NCI-H748 (cell line): ENCODE measurements at regions not wholly inside any gene's neighbourhood (a gene's known extent, or its start where the extent isn't known, plus 50 kb on each side); places are given as distances from the start of the nearest gene placed in this dataset.

Experiments
- DNase-seq: peaks from one replicate; lab custom pipeline; 2025; ENCODE audit not compliant: unreplicated experiment; lab: John Stamatoyannopoulos, UW

DNA sequence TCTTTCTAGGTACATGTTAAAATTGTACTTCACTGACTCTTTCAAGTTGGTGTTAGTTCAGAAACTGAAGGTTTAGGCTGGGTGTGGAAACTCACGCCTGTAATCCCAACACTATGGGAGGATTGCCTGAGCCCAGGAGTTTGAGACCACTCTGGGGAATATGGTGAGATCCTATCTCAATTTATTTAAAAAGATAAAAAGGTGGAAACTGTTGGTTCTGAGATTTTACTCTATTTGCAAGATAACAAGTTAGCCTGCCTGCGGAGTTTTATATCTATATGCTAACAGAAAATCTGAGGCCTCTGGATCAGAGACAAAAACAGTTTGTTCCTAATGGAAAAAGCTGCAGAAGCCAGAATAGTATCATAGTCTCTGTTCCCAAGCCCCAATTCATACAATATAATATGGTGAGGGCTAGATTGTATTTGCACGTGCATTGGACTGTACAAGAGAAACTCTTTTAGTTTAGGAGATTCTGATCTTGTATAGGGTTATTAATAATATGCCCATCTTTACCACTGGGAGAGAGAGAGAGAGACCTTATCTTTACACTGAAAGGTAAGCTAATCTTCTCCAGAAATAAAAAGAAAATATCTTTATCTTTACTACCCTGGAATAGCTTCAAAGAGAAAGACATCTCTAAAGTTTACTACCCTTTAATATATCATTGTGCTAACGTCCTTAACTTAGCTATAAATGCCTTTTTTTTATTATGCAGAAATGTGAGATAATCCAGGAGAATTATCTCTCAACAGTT lies 1267.6 kb downstream of the OTOL1 start:
- no peak for DNase-seq

DNA sequence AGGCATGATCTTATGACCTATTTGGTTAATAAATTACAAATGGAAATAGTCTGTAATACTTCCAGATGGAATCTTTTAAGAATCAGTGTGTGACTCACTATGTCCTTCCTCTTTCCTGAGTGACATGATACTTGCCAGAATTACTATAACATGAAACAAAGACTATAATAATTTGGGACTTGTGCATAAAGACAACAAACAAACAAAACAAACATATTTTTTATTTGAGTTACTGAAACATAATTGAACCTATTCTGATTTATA lies 1268.1 kb downstream of the OTOL1 start:
- no peak for DNase-seq

DNA sequence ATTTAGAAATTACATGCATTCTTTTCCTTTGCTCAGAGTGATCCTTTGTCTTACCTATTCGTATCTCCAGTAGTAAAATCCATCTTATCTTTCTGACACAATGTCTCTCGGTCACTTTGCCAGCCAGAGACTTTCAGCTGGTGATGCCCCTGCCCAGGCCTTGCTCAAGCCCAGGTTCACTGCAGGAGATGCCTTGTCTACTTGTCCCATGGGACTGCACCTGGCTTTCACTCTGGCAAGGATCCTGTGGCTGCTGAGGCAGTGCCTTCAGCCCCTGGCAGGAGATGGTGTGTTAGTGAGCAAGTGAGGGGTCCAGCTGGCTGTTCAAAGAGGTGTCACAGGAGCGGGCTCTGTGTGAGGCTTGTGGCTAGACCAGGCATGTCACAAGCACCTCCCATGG lies 1268.9 kb downstream of the OTOL1 start:
- no peak for DNase-seq

DNA sequence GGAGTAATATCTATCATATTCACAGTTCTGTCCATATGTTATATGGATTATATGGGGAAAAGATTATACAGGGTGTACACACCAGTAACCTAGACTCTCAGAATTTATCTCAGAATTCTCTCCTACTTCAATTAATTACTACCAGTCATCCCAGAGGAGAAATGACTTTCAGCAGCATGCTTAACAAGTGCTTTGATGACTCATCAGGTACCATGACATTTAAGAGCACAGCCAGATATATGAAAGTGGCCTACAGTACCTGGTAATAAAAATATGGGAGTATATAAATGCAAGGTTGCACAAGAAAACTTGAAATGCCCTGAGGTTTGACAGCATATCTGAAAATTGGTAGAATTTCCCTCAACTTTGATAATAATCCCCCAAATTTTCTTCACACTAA lies 1273.0 kb downstream of the OTOL1 start:
- DNase-seq = no peak

DNA sequence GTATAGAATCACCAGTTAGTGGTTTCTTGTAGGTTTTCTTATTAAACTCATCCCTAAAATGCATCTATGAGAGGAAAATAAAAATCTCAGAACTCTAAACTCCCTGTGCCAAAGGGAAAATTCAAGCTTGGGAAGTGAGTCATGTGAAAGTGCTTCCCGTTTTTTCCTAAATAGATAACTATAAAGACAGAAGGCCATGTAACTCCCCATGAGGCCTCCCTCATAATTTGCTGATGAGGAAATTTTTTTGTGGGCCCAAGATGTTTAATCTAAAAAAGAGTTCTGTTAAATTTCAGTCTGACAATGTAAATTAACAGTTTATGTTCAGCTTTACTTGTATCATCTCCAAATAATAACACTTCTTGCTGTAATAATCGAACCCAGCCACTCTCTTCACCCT lies 1273.9 kb downstream of the OTOL1 start:
- DNase-seq = no peak

DNA sequence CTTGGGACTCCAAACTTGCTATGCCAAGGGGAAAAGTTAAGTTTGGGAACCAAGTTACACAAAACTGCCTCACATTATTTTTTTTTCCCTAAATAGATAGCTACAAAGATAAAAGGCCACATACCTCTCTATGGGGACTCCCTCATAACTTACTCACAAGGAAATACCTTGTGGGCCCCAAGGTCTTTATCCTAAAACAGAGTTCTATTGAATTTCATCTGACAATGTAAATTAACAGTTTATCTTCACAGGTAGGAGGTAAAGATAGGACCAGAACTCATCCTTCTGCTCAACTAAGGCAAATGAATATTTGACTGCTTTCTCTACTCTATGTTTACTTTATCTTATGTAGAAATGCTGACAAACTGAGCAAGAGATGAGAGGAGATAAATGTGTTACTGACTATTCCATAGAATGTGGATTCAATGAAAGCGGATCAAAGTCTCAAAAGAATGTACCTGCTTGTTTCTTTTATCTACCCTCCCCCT lies 1278.0 kb downstream of the OTOL1 start:
- no peak for DNase-seq

DNA sequence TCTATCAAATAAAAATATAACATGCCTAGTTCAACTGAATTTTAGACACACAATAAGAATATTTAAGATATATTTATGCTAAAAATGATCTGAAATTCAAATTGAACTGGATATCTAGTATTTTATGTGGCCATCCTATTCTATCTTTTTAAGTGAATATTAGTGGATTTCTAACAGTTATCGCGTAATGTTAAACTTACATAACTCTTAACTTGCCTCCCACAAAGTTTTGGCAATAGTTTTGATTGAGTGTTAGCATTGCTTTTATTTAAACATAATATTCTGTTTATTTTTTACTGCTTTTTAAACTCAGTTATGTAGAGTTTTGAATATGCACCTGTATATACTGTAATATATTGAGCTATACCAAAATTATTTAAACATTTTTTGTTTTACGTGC lies 1279.5 kb downstream of the OTOL1 start:
- DNase-seq = no peak

DNA sequence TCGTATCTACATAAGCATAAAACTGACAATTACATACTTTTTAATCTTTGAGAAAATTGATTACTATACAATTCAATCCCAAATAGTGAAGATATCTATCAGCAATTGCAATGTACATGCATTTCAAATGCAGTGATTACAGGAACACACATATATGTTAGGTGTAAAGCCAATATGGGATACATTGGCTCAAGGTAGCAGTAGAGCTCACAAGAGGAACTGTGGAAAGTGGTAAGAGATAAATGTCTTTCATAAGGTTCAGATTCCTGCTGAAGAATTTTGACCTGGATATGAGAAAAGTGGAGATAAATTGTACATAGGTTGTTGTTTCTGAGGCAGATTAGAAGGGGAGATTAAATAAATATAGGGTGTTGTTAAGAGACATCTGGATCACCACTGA lies 1280.5 kb downstream of the OTOL1 start:
- no peak for DNase-seq

DNA sequence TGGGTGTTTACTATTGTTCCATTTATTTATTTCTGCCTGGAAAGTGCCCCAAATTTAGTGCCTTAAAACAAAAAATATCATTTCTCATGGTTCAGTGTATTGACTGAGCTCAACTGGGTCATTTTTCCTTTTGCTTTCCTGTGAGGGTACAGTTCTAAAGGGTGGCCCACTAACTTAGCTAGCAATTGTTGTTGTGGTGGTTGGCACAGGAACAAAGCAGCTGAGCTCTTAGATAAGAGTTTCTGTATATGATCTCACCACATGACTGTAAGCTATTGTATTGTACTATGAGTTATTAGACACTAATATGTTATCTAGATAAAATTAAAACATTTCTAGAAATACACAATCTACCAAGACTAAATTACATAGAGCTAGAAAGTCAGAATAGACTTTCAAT lies 1283.7 kb downstream of the OTOL1 start:
- DNase-seq = no peak

DNA sequence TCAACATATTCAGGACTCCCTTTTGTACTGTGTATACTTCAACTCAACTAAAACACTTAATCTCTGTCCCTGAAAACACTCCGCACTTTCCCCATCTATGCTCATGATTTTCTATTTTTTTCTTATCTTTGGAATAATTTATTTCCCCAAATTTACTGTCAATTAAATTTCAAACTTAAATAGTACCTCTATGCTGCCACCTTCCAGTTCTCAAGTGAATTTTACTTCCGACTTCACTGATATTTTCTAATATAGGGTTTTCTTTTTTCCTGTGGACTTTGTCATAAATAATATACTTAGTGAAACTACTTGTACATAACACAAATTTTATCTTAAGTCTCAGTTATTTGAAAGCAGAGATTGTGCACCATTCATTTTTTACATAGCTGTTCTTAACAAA lies 1303.3 kb downstream of the OTOL1 start:
- DNase-seq = no peak

DNA sequence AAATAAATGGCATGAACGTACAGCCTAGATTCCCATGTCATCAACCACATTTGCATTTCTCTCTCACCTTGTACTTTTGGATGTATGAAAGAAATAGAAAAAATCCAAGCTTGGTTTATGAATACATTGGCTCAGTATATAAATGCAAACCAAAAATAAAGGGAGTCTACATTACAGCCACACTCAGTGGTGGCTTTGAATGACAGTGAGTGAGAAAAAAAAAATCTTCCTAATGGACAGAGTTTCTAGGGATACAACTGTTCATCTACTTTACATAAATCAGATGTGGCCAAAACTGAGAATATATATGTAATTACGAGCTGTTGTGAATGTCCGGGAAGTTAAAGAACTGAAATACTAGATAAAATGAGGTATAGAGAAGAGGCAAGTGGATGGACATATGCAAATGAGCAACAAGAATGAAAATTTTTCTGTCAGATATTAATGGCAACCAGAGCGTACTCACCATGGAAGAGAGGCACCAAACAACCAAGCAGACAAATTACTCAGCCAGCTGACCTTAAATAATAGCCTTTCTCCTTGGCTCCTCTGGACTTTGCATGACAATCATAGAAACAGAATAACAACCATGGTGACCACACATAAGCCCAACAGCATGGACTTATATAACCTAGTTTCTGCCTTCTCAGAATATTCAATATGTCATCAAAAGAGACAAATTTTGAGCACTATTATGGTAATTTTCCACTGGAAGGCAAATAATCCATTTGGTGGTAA lies 1305.8 kb downstream of the OTOL1 start:
- no peak for DNase-seq

DNA sequence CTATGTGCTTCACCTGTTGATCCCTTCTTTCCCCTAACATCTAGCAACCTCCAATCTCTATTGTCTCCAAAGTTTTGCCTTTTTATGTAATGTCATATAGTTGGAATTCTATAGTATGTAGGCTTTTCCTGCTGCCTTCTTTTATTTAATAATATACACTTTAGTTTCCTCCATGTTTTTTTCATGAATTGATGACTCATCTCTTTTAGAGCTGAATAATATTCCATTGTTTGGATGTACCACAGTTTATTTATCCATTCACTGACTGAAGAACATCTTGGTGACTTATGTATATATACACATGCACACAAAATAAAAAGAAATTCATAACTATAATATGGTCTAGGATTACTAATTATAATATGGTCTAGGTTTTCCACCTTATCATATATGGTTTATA lies 1314.2 kb downstream of the OTOL1 start:
- DNase-seq = no peak

DNA sequence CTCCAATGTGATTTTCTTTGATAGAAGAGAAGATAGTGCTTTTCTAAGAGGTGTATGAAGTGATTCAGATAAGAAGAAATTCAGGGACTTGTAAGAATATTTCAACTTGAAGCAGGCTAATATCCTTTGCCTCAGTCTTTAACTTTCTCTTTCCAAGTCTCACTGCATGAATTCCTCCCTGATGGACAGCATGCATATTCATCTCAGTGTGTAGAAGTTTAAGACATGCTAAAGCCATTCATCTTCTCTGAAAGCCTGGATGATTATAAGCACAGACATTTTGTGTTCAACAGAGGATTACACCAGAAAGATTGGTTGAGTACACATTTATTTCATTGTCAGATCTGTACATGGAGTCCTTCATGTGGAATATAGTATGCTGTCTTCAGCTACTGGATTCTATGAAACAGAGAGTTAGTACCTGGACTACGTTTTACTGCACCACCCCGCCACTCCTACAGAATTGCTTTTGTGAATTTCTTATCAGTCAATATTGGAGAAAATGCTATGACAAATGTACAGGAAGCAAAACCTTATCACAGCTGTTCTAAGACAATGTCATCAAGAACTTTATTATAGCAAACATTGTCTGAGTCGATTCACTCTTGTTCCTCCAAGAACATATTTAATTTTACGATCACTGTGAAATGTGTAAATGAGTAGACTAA lies 1346.1 kb downstream of the OTOL1 start:
- no peak for DNase-seq

DNA sequence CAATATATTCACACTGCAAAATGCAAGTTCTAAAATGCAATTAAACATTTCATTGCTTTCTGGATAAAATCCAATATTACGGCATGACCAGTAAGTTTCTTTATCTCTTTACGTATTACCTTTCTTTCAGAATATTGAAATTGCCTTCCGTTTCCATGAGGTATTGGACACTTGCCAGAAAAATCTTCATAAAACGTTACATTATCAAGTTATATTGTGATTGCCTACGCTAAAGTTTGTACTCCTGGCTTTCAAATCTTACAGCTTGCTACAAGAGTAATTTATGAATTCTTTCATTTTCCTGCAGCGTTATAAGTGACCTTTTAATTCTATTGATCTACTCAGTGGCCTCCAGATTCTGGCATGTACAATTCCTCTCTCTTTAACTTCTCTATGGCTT lies 1349.3 kb downstream of the OTOL1 start:
- no peak for DNase-seq

DNA sequence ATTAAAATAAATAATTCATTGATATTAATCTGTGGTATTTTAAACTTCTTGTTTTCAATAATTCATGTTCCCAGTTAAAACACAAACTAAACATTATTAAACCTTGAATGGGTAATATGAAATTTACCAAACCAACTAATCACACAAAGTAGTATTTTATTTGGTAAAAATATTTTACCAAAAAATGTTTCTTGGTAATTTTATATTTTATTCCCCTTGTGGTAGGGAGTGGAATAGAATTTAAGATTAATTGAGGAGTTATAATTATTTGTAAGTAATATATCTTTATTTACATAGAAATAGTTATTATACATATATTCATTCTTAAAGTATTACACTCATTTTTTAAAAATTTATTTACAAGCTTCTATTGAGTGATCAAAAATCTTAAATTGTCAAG lies 1350.9 kb downstream of the OTOL1 start:
- no peak for DNase-seq

DNA sequence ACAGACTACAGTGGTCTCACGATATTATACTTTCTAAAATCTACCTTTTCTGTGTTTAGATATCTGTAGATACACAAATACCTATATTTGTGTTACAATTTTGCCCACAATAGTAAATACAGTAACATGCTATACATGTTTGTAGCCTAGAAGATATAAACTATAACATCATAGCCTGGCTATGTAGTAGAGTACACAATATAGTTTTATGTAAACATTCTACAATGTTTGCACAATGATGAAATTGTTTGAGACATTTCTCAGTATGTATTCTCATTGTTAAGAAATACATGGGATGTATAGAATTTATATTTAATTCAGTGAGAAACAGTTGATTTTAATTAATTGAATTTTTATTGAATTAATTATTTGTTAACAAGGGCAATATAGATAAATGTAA lies 1367.0 kb downstream of the OTOL1 start:
- DNase-seq = no peak

DNA sequence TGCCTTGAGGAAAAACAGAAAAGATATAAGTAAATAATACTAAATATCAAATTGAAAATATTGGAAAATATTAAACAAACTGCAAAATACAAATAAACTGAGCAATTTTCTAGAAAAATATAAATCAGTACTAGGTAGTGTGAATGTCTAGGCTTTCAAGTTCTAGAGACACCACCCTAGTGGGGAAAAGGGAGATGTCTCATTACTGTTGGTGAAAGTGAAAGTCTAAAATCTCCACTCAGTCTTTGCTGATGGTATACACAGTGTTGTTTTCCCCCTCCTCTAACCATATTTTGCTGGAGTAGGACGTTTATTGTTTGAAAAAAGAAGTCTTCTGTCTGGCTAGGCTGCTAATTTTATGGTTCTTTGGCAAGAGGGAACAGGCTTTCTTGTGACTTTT lies 1368.9 kb downstream of the OTOL1 start:
- DNase-seq = no peak

DNA sequence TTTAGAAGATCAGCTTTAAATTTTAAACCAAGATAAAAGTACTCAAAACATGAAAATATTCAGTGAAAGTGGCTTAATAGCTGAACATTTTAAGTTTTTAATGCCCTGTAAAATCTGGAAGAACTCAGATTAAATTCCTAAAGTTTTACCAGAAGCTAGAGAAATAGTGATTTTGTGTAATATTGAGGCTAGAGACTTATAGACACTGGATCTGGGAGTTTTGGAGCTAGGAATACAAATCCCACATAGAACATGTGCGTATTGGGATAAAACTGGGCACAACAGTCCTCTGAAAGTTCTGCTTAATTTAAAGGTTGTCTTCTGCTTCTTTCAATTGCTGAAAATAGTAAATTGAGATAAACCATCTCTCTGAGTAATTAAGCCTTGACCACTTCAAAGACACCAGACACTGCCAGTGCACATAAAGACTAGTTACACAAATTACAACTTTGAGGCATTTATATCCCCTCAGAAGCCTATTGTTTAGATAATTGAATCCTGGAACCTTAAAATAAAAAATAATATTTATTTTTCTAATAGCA lies 1382.5 kb downstream of the OTOL1 start:
- peak; percentile 7 for DNase-seq

DNA sequence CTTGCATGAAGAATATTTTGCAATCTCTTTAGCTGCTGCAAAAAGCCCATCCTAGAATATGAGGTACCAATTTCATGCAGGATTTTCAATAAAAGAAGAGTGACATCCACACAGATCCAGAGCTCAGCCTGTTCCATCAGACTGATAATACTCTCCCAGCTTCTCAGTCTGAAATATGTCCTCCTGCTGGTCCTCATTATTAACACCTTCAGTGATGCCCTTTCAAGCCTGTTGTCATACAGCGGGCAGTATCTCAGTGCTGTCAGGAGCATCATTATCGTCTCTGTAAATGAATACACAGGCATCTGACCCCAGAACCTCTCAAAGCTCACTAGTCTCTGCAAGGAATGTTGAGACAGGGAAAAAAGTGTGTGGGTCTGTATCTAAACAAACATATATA lies 1387.8 kb downstream of the OTOL1 start:
- no peak for DNase-seq

DNA sequence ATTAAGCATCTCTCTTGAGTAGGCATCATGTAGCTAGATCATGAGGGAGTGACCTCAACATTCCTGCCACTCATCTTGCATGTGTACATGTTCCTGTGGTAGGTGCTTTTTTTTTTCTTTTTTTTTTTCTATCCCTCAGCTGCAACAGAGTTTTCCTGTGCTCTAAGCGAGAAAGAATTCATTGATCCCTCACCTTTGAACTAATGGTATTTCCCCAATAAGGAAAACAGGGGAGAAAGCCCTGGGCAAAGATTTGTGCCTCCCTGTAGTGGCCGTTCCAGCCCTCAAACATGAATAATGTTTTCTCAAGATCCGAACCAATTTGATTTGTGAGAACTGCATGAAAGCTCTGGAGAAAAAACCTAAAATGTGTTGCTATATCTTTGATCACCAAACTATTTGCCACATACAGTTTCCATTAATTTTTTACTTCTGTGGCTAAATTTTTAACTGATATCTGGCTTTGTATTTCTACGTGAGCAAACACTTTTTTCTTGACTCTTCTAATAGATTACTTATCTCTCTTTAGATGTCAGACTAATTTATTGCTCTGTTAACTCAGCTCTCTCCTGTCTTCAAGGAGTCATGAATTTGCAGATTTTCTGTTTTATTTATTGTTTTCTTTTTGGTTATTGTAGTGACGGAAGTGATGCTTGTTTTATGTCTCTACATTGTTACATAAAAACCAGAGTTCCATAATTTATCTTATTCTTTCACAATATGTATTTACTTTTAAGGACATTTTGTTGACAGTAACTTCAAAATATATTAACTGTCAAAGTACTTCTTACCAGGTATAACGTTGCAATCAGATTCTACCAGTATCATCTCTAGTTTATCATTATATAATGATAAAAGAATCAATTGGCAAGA lies 1396.5 kb downstream of the OTOL1 start:
- DNase-seq = no peak

DNA sequence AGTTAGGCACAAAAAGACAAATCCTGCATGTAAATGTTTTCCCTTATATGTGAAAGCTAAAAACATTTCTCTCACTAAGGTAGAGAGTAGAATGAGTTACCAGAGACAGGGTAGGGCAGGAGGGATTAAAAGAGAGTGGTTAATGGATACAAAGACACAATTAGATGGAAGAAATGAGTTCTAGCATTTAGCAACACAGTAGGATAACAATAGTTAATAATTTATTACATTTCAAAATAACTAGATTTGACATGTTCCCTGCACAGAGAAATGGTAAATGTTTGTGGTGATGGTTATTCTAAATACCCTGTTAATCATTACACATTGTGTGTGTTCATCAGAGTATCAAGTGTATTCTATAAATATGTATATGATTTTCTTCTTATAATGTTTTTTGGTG lies 1400.7 kb downstream of the OTOL1 start:
- no peak for DNase-seq
